ACC112 (cell line): ENCODE measurements at regions not wholly inside any gene's neighbourhood (a gene's known extent, or its start where the extent isn't known, plus 50 kb on each side); places are given as distances from the start of the nearest gene placed in this dataset.

Experiments
- H2AFZ ChIP-seq: fragments of 200-600 bp; sonication (generic); one replicate; pipeline ENCODE4 v1.6.0; 2017; ENCODE audit warnings: antibody characterized with exemption, low read length; ENCODE audit not compliant: unreplicated experiment
- H3K27ac ChIP-seq: fragments of 200-600 bp; sonication (generic); 2 replicates; pipeline ENCODE4 v1.5.1; 2014; ENCODE audit warnings: low read depth, mild to moderate bottlenecking, antibody characterized with exemption, low read length, moderate library complexity
- H3K27me3 ChIP-seq: fragments of 200-600 bp; sonication (generic); 2 replicates; pipeline ENCODE4 v1.6.1; 2014; ENCODE audit warnings: mild to moderate bottlenecking, antibody characterized with exemption, low read length, moderate library complexity, mixed read lengths; ENCODE audit not compliant: insufficient read depth
- H3K36me3 ChIP-seq: fragments of 200-600 bp; sonication (generic); 2 replicates; pipeline ENCODE4 v1.6.1; 2016; ENCODE audit warnings: mild to moderate bottlenecking, antibody characterized with exemption, low read length, moderate library complexity, mixed read lengths; ENCODE audit not compliant: insufficient read depth
- H3K4me1 ChIP-seq: fragments of 200-600 bp; sonication (generic); one replicate; pipeline ENCODE4 v1.6.1; 2016; ENCODE audit warnings: low read length, mixed read lengths; ENCODE audit not compliant: insufficient read depth, unreplicated experiment, control insufficient read depth
- H3K4me3 ChIP-seq: fragments of 200-600 bp; sonication (generic); 2 replicates; pipeline ENCODE4 v1.5.1; 2014; ENCODE audit warnings: mild to moderate bottlenecking, low read depth, low read length
- H3K79me2 ChIP-seq: fragments of 200-600 bp; sonication (generic); one replicate; pipeline ENCODE4 v1.6.0; 2016; ENCODE audit warnings: low read length; ENCODE audit not compliant: control insufficient read depth, unreplicated experiment, insufficient read depth

GRCh38 chr4:98771959-98772632 is 113.7 kb upstream of the TSPAN5 start:
- Histone ChIP-seq H2AFZ (no peak overlapping the region), H3K79me2 (no peaks in the 10 kb centered on the region), H3K27me3 (0 out of 2 replicates have a peak, but pooled peaks cover 8% of the 10 kb centered on the region), H3K27ac (no peak overlapping the region), H3K36me3 (no peaks in the 10 kb centered on the region), H3K4me3 (no peak overlapping the region), H3K4me1 (no peaks in the 10 kb centered on the region)

- H3K36me3 ChIP-seq: no peaks in the 10 kb centered on the region
- H3K27me3 ChIP-seq: 0 out of 2 replicates have a peak, but pooled peaks cover 8% of the 10 kb centered on the region
Observed at GRCh38 chr4:98765771-98766170, 107.4 kb upstream of the TSPAN5 start.

GRCh38 chr4:98758182-98758581 is 99.8 kb upstream of the TSPAN5 start:
- Histone ChIP-seq H3K36me3 (no peaks in the 10 kb centered on the region), H2AFZ (no peak overlapping the region), H3K27me3 (no peaks in the 10 kb centered on the region), H3K27ac (no peak overlapping the region), H3K4me1 (no peaks in the 10 kb centered on the region), H3K4me3 (no peak overlapping the region), H3K79me2 (no peaks in the 10 kb centered on the region)

More at GRCh38 chr4:98765771-98766170, 107.4 kb upstream of the TSPAN5 start:
- Histone ChIP-seq H3K4me1 (no peaks in the 10 kb centered on the region), H3K27ac (no peak overlapping the region), H2AFZ (no peak overlapping the region), H3K79me2 (no peaks in the 10 kb centered on the region), H3K4me3 (no peak overlapping the region)

- Histone ChIP-seq H3K4me3 (no peak overlapping the region), H3K4me1 (no peaks in the 10 kb centered on the region), H3K79me2 (no peaks in the 10 kb centered on the region), H3K36me3 (no peaks in the 10 kb centered on the region), H3K27ac (no peak overlapping the region), H3K27me3 (no peaks in the 10 kb centered on the region), H2AFZ (no peak overlapping the region)
Observed at GRCh38 chr4:98754736-98755135, 96.3 kb upstream of the TSPAN5 start.

GRCh38 chr4:98749206-98749605 is 90.8 kb upstream of the TSPAN5 start:
- Histone ChIP-seq H3K4me1 (peaks cover 7% of the 10 kb centered on the region), H3K27me3 (no peaks in the 10 kb centered on the region), H3K79me2 (no peaks in the 10 kb centered on the region), H3K27ac (no peak overlapping the region), H3K36me3 (no peaks in the 10 kb centered on the region), H2AFZ (no peak overlapping the region), H3K4me3 (no peak overlapping the region)

- Histone ChIP-seq H2AFZ (no peak overlapping the region), H3K4me3 (no peak overlapping the region), H3K27ac (no peak overlapping the region), H3K79me2 (no peaks in the 10 kb centered on the region), H3K27me3 (no peaks in the 10 kb centered on the region), H3K4me1 (peaks cover 7% of the 10 kb centered on the region), H3K36me3 (no peaks in the 10 kb centered on the region)
Observed at GRCh38 chr4:98748609-98749008, 90.2 kb upstream of the TSPAN5 start.

- no peak overlapping the region for H3K27ac ChIP-seq
- peaks cover 7% of the 10 kb centered on the region for H3K4me1 ChIP-seq
- no peak overlapping the region for H3K4me3 ChIP-seq
- no peaks in the 10 kb centered on the region for H3K79me2 ChIP-seq
- no peaks in the 10 kb centered on the region for H3K36me3 ChIP-seq
- H2AFZ ChIP-seq: no peak overlapping the region
- H3K27me3 ChIP-seq: no peaks in the 10 kb centered on the region
Observed at GRCh38 chr4:98747393-98748091, 89.1 kb upstream of the TSPAN5 start.

- Histone ChIP-seq H3K79me2 (no peaks in the 10 kb centered on the region), H3K4me1 (peaks cover 7% of the 10 kb centered on the region), H3K27ac (no peak overlapping the region), H3K4me3 (no peak overlapping the region), H3K36me3 (no peaks in the 10 kb centered on the region), H3K27me3 (no peaks in the 10 kb centered on the region), H2AFZ (no peak overlapping the region)
Observed at GRCh38 chr4:98746936-98747335, 88.5 kb upstream of the TSPAN5 start.

- Histone ChIP-seq H2AFZ (no peak overlapping the region), H3K27ac (no peak overlapping the region)
Observed at GRCh38 chr4:98746530-98746929, 88.1 kb upstream of the TSPAN5 start.

GRCh38 chr4:98745366-98745765 is 87.0 kb upstream of the TSPAN5 start:
- no peaks in the 10 kb centered on the region for H3K27me3 ChIP-seq
- no peak overlapping the region for H3K27ac ChIP-seq
- no peaks in the 10 kb centered on the region for H3K79me2 ChIP-seq
- H3K36me3 ChIP-seq: no peaks in the 10 kb centered on the region
- no peak overlapping the region for H2AFZ ChIP-seq
- no peak overlapping the region for H3K4me3 ChIP-seq
- peaks cover 7% of the 10 kb centered on the region for H3K4me1 ChIP-seq

More at GRCh38 chr4:98746530-98746929, 88.1 kb upstream of the TSPAN5 start:
- no peak overlapping the region for H3K4me3 ChIP-seq
- no peaks in the 10 kb centered on the region for H3K36me3 ChIP-seq
- H3K27me3 ChIP-seq: no peaks in the 10 kb centered on the region
- H3K79me2 ChIP-seq: no peaks in the 10 kb centered on the region
- H3K4me1 ChIP-seq: peaks cover 7% of the 10 kb centered on the region
